WTC11 (cell line): ENCODE measurements at regions not wholly inside any gene's neighbourhood (a gene's known extent, or its start where the extent isn't known, plus 50 kb on each side); places are given as distances from the start of the nearest gene placed in this dataset.

Experiments
- ATAC-seq: fragments of 200-7000 bp; cut with Tn5 transposase; 2 replicates; pipeline ENCODE4 v1.10.0; 2021; ENCODE audit warnings: mild to moderate bottlenecking, moderate library complexity
- CTCF ChIA-PET: fragments of 300-600 bp; sonication (Branson Sonifier 250); formaldehyde crosslinking; loops from one replicate; lab custom pipeline; 2021; ENCODE audit warnings: antibody characterized with exemption; lab: Charles Lee
- POLR2A ChIA-PET: fragments of 350-600 bp; sonication (Branson Sonifier 250); formaldehyde crosslinking; loops from one replicate; lab custom pipeline; 2021; ENCODE audit warnings: antibody characterized with exemption; lab: Charles Lee
- DNase-seq: peaks from one replicate; pipeline ENCODE4 v3.0.0; 2021; ENCODE audit warnings: low spot score
- H3K27ac Mint-ChIP-seq: 2 replicates; pipeline ENCODE4 v1.8.0; 2021; ENCODE audit warnings: mixed read lengths
- H3K27me3 Mint-ChIP-seq: 2 replicates; pipeline ENCODE4 v1.8.0; 2021; ENCODE audit warnings: low read depth, mild to moderate bottlenecking, moderate library complexity, mixed read lengths
- H3K36me3 Mint-ChIP-seq: 2 replicates; pipeline ENCODE4 v1.8.0; 2021; ENCODE audit warnings: mixed read lengths
- H3K4me1 Mint-ChIP-seq: 2 replicates; pipeline ENCODE4 v1.8.0; 2022; ENCODE audit warnings: mixed read lengths
- H3K4me3 Mint-ChIP-seq: 2 replicates; pipeline ENCODE4 v1.8.0; 2021; ENCODE audit warnings: mild to moderate bottlenecking, moderate library complexity, mixed read lengths
- H3K9me3 Mint-ChIP-seq: 2 replicates; pipeline ENCODE4 v1.8.0; 2021; ENCODE audit warnings: mixed read lengths
- CREM ChIP-seq: sonication (generic); formaldehyde crosslinking; IDR thresholded peaks from 2 replicates; pipeline ENCODE4 v1.8.1; 2022; ENCODE audit warnings: mild to moderate bottlenecking, missing genetic modification reagents, moderate library complexity
- EMX1 ChIP-seq: fragments of 250-450 bp; sonication (Bioruptor Pico); IDR thresholded peaks from 2 replicates; pipeline ENCODE4 v1.8.0; 2021; ENCODE audit warnings: mild to moderate bottlenecking
- GRHL2 ChIP-seq: fragments of 250-450 bp; sonication (Bioruptor Pico); IDR thresholded peaks from 2 replicates; pipeline ENCODE4 v1.8.0; 2022; ENCODE audit warnings: mild to moderate bottlenecking, moderate library complexity; ENCODE audit not compliant: insufficient replicate concordance, severe bottlenecking
- GTF2I ChIP-seq: fragments of 250-450 bp; sonication (Bioruptor Pico); conservative IDR thresholded peaks from 2 replicates; pipeline ENCODE4 v1.4.0; 2021; ENCODE audit warnings: mild to moderate bottlenecking
- MYBL2 ChIP-seq: sonication (generic); formaldehyde crosslinking; IDR thresholded peaks from 2 replicates; pipeline ENCODE4 v1.8.1; 2023; ENCODE audit warnings: mild to moderate bottlenecking, moderate library complexity, missing genetic modification reagents
- NFATC4 ChIP-seq: fragments of 250-450 bp; sonication (Bioruptor Pico); IDR thresholded peaks from 2 replicates; pipeline ENCODE4 v1.9.0; 2021; ENCODE audit warnings: mild to moderate bottlenecking
- NFYB ChIP-seq: sonication (generic); formaldehyde crosslinking; conservative IDR thresholded peaks from 2 replicates; pipeline ENCODE4 v1.8.0; 2022; ENCODE audit warnings: low read depth, missing genetic modification reagents
- NR1H2 ChIP-seq: sonication (generic); formaldehyde crosslinking; IDR thresholded peaks from 2 replicates; pipeline ENCODE4 v1.9.0; 2021; ENCODE audit warnings: mild to moderate bottlenecking, moderate library complexity, missing genetic modification reagents
- RELA ChIP-seq: sonication (generic); formaldehyde crosslinking; IDR thresholded peaks from 2 replicates; pipeline ENCODE4 v1.8.1; 2022; ENCODE audit warnings: missing genetic modification reagents, mild to moderate bottlenecking, borderline replicate concordance
- SMAD4 ChIP-seq: sonication (generic); formaldehyde crosslinking; IDR thresholded peaks from 2 replicates; pipeline ENCODE4 v1.8.0; 2022; ENCODE audit warnings: mild to moderate bottlenecking, missing genetic modification reagents
- SP1 ChIP-seq: sonication (generic); formaldehyde crosslinking; conservative IDR thresholded peaks from 2 replicates; pipeline ENCODE4 v1.8.1; 2022; ENCODE audit warnings: missing genetic modification reagents
- TCF7 ChIP-seq: sonication (generic); formaldehyde crosslinking; IDR thresholded peaks from 2 replicates; pipeline ENCODE4 v1.8.0; 2022; ENCODE audit warnings: mild to moderate bottlenecking, low read depth, missing genetic modification reagents, moderate library complexity
- ZNF317 ChIP-seq: sonication (generic); formaldehyde crosslinking; IDR thresholded peaks from 2 replicates; pipeline ENCODE4 v1.8.1; 2023; ENCODE audit warnings: low read depth, mild to moderate bottlenecking, moderate library complexity, missing genetic modification reagents, borderline replicate concordance
- ZNF423 ChIP-seq: fragments of 250-450 bp; sonication (Bioruptor Pico); IDR thresholded peaks from 2 replicates; pipeline ENCODE4 v2.1.2; 2022; ENCODE audit warnings: mild to moderate bottlenecking, moderate library complexity
- TF ChIP-seq, protein P1 (sequence below): sonication (generic); formaldehyde crosslinking; IDR thresholded peaks from 2 replicates; pipeline ENCODE4 v1.8.0; 2022; ENCODE audit warnings: mild to moderate bottlenecking, missing genetic modification reagents
- TF ChIP-seq, protein P2 (sequence below): fragments of 200-600 bp; IDR thresholded peaks from 2 replicates; pipeline ENCODE4 v1.8.0; 2022; ENCODE audit warnings: antibody characterized with exemption
- TF ChIP-seq, protein P3 (sequence below): sonication (generic); formaldehyde crosslinking; IDR thresholded peaks from 2 replicates; pipeline ENCODE4 v1.8.0; 2022; ENCODE audit warnings: missing genetic modification reagents
- TF ChIP-seq, protein P4 (sequence below): fragments of 250-450 bp; sonication (Bioruptor Pico); IDR thresholded peaks from 2 replicates; pipeline ENCODE4 v1.9.0; 2021; ENCODE audit warnings: mild to moderate bottlenecking

DNA sequence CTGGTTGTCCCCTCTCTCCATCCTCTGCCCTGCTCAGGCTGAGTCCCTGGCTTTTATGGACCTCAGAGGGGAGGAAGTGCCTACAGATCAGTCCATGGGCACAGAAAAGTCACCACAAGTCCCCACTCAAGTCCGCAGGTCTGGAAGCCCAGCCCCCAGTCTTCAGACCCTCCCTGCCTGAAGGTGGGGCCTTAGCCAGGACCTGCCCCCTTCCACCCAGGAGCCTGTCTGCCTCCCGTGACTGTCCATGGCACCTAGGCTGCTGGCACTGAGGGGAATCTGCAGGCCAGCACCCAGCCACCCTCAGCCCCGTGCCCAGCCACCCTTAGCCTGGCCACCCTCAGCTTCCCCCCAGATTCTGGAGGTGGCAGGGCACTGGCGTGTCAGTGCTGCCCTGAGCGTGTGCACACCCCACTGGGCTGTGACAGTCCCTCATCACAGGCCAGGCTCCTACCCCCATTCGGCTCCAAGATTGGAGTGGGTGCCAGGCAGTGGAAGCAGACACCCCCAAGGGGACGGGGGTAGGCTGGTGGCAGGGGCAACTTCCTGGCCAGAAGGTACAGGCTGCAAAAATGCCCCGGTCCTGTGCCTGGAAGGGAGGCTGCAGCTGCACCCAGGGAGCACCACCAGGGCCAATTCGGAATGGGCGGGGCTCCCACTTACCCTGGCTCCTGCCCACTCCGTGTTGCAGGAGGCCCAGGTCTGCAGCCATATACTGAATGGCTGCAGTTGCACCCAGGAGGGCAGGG, 154.7 kb upstream of the RMP24 start:
- no peak for TF ChIP-seq MYBL2 (CRISPR knock-in tag)
- TF ChIP-seq SP1 (CRISPR knock-in tag), result no peak
- no peak for TF ChIP-seq NFYB
- TF ChIP-seq, protein P1, sequence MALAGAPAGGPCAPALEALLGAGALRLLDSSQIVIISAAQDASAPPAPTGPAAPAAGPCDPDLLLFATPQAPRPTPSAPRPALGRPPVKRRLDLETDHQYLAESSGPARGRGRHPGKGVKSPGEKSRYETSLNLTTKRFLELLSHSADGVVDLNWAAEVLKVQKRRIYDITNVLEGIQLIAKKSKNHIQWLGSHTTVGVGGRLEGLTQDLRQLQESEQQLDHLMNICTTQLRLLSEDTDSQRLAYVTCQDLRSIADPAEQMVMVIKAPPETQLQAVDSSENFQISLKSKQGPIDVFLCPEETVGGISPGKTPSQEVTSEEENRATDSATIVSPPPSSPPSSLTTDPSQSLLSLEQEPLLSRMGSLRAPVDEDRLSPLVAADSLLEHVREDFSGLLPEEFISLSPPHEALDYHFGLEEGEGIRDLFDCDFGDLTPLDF (CRISPR knock-in tag), result no peak
- TF ChIP-seq, protein P2, sequence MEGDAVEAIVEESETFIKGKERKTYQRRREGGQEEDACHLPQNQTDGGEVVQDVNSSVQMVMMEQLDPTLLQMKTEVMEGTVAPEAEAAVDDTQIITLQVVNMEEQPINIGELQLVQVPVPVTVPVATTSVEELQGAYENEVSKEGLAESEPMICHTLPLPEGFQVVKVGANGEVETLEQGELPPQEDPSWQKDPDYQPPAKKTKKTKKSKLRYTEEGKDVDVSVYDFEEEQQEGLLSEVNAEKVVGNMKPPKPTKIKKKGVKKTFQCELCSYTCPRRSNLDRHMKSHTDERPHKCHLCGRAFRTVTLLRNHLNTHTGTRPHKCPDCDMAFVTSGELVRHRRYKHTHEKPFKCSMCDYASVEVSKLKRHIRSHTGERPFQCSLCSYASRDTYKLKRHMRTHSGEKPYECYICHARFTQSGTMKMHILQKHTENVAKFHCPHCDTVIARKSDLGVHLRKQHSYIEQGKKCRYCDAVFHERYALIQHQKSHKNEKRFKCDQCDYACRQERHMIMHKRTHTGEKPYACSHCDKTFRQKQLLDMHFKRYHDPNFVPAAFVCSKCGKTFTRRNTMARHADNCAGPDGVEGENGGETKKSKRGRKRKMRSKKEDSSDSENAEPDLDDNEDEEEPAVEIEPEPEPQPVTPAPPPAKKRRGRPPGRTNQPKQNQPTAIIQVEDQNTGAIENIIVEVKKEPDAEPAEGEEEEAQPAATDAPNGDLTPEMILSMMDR, result no peak
- no peak for TF ChIP-seq GTF2I (CRISPR knock-in tag)
- TF ChIP-seq ZNF317 (CRISPR knock-in tag), result no peak
- no peak for TF ChIP-seq TCF7 (CRISPR knock-in tag)
- TF ChIP-seq NR1H2 (CRISPR knock-in tag), result no peak
- no peak for TF ChIP-seq EMX1 (CRISPR knock-in tag)
- DNase-seq (no peak), ATAC-seq (peak; percentile 57)
- no peaks in the 10 kb centered on the region for H3K27me3 Mint-ChIP-seq
- H3K27ac Mint-ChIP-seq, result no peak overlapping the region
- peaks cover 18% of the 10 kb centered on the region for H3K9me3 Mint-ChIP-seq
- ChIA-PET POLR2A (interaction anchor here (0.6 kb wide), 1 partner anchor 76 kb away, joined by 3 read pairs; no protein-coding TSS in a partner anchor), CTCF (interaction anchor here (0.9 to 1.2 kb wide), 3 partner anchors 8 to 132 kb away, joined by 3 to 4 read pairs (median 3); no protein-coding TSS in a partner anchor)
- peaks cover 21% of the 10 kb centered on the region for H3K36me3 Mint-ChIP-seq
- H3K4me3 Mint-ChIP-seq, result no peak overlapping the region
- peaks cover 26% of the 10 kb centered on the region for H3K4me1 Mint-ChIP-seq

DNA sequence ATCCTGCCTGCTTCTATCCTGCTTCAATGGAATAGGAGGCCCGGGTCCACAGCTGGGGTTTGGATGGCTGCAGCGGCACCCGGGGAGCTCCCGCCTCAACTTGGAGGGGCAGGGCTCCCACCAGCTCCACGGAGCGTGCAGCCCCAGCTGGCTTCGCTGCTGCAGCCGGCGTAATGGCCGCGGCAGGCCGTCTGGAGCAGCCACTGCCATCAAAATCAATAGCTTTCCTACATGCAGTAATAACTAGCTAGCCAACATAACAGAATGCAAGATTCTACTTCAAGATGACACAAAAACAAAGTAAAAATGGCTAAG, 154.2 kb upstream of the RMP24 start:
- ATAC-seq, result peak; percentile 55
- Mint-ChIP-seq H3K27ac (0 out of 2 replicates have a peak overlapping the region, but pooled peaks have one; percentile 4), H3K36me3 (peaks cover 21% of the 10 kb centered on the region), H3K4me1 (peaks cover 26% of the 10 kb centered on the region), H3K27me3 (no peaks in the 10 kb centered on the region), H3K9me3 (peaks cover 18% of the 10 kb centered on the region), H3K4me3 (no peak overlapping the region)
- ChIA-PET POLR2A (no interaction called here), CTCF (interaction anchor here (1.0 to 1.2 kb wide), 2 partner anchors 65 to 132 kb away, joined by 3 to 4 read pairs; no protein-coding TSS in a partner anchor)
- TF ChIP-seq, protein P3, sequence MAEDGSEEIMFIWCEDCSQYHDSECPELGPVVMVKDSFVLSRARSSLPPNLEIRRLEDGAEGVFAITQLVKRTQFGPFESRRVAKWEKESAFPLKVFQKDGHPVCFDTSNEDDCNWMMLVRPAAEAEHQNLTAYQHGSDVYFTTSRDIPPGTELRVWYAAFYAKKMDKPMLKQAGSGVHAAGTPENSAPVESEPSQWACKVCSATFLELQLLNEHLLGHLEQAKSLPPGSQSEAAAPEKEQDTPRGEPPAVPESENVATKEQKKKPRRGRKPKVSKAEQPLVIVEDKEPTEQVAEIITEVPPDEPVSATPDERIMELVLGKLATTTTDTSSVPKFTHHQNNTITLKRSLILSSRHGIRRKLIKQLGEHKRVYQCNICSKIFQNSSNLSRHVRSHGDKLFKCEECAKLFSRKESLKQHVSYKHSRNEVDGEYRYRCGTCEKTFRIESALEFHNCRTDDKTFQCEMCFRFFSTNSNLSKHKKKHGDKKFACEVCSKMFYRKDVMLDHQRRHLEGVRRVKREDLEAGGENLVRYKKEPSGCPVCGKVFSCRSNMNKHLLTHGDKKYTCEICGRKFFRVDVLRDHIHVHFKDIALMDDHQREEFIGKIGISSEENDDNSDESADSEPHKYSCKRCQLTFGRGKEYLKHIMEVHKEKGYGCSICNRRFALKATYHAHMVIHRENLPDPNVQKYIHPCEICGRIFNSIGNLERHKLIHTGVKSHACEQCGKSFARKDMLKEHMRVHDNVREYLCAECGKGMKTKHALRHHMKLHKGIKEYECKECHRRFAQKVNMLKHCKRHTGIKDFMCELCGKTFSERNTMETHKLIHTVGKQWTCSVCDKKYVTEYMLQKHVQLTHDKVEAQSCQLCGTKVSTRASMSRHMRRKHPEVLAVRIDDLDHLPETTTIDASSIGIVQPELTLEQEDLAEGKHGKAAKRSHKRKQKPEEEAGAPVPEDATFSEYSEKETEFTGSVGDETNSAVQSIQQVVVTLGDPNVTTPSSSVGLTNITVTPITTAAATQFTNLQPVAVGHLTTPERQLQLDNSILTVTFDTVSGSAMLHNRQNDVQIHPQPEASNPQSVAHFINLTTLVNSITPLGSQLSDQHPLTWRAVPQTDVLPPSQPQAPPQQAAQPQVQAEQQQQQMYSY, result no peak
- TF ChIP-seq GRHL2 (CRISPR knock-in tag), result no peak
- no peak for TF ChIP-seq CREM
- TF ChIP-seq ZNF317 (CRISPR knock-in tag), result no peak
- TF ChIP-seq GTF2I (CRISPR knock-in tag), result no peak
- TF ChIP-seq RELA (CRISPR knock-in tag), result no peak
- TF ChIP-seq, protein P4, sequence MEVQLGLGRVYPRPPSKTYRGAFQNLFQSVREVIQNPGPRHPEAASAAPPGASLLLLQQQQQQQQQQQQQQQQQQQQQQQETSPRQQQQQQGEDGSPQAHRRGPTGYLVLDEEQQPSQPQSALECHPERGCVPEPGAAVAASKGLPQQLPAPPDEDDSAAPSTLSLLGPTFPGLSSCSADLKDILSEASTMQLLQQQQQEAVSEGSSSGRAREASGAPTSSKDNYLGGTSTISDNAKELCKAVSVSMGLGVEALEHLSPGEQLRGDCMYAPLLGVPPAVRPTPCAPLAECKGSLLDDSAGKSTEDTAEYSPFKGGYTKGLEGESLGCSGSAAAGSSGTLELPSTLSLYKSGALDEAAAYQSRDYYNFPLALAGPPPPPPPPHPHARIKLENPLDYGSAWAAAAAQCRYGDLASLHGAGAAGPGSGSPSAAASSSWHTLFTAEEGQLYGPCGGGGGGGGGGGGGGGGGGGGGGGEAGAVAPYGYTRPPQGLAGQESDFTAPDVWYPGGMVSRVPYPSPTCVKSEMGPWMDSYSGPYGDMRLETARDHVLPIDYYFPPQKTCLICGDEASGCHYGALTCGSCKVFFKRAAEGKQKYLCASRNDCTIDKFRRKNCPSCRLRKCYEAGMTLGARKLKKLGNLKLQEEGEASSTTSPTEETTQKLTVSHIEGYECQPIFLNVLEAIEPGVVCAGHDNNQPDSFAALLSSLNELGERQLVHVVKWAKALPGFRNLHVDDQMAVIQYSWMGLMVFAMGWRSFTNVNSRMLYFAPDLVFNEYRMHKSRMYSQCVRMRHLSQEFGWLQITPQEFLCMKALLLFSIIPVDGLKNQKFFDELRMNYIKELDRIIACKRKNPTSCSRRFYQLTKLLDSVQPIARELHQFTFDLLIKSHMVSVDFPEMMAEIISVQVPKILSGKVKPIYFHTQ (CRISPR knock-in tag), result no peak
- TF ChIP-seq SMAD4 (CRISPR knock-in tag), result no peak
- TF ChIP-seq ZNF423, result no peak
- TF ChIP-seq NFATC4, result no peak
- no peak for DNase-seq
